ENCODE measurements at regions not wholly inside any gene's neighbourhood (a gene's known extent, or its start where the extent isn't known, plus 50 kb on each side); places are given as distances from the start of the nearest gene placed in this dataset.

DNA sequence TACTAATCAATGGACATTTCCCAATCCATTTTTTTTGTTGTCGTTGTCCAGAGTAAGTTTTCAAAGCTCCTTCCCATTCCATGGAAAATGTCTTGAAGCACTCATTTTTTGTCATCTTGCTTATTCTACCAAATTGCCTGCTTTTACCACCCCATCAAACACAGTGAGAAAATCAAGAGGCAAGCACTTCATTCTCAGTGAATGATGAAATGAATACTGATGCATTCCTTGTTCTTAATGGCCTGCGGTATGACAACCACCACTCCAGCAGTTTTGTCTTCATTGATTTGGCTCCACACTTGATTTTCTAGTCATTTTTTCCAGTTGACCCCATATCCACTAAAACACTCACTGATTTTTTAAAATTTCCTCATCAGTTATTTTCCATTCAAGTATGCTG, 193.5 kb upstream of the ANKH start:
- Histone ChIP-seq H3K36me3 (ENCODE audit: control insufficient read depth in 1 of 2, insufficient read depth in 2 of 2, low read length in 2 of 2) (no peaks in the 10 kb centered on the region), H3K4me2 (ENCODE audit: low read length) (no peak overlapping the region), H3K14ac (ENCODE audit: low read length) (no peak overlapping the region), H3K9me3 (ENCODE audit: insufficient read depth, low read depth, low read length) (peaks cover 2% of the 10 kb centered on the region), H3K4me1 (ENCODE audit: control insufficient read depth in 1 of 2, insufficient read depth in 2 of 2, low read length in 2 of 2) (no peaks in the 10 kb centered on the region), H2AFZ (ENCODE audit: insufficient read depth, low read length, poor library complexity) (no peak overlapping the region), H2BK120ac (ENCODE audit: insufficient read depth, low read length, poor library complexity) (no peak overlapping the region), H3K18ac (ENCODE audit: low read length) (no peak overlapping the region), H3K79me1 (ENCODE audit: low read length) (no peaks in the 10 kb centered on the region), H3K9ac (ENCODE audit: low read length) (no peak overlapping the region), H2AK5ac (ENCODE audit: low read length) (no peak overlapping the region), H3K23ac (ENCODE audit: low read length) (no peak overlapping the region), H4K8ac (ENCODE audit: low read depth, low read length) (no peak overlapping the region), H3K27me3 (ENCODE audit: insufficient read depth, low read length) (no peaks in the 10 kb centered on the region), H3K27ac (ENCODE audit: low read depth, low read length) (no peak overlapping the region), H3K79me2 (ENCODE audit: control insufficient read depth, insufficient read depth, low read length, poor library complexity) (no peaks in the 10 kb centered on the region), H3K4me3 (ENCODE audit: low read depth, low read length) (no peak overlapping the region), H2BK12ac (ENCODE audit: low read length) (no peak overlapping the region), H2BK5ac (ENCODE audit: low read depth, low read length, poor library complexity) (no peak overlapping the region), H4K12ac (ENCODE audit: low read depth, low read length) (no peak overlapping the region), H3K4ac (ENCODE audit: low read depth, low read length) (no peak overlapping the region), H4K91ac (ENCODE audit: low read depth, low read length) (no peak overlapping the region)
- WGBS (ENCODE audit: extremely low coverage, insufficient coverage, insufficient read length), result no CpG with 5 or more reads among the region's 2 CpGs
- no peak for DNase-seq

DNA sequence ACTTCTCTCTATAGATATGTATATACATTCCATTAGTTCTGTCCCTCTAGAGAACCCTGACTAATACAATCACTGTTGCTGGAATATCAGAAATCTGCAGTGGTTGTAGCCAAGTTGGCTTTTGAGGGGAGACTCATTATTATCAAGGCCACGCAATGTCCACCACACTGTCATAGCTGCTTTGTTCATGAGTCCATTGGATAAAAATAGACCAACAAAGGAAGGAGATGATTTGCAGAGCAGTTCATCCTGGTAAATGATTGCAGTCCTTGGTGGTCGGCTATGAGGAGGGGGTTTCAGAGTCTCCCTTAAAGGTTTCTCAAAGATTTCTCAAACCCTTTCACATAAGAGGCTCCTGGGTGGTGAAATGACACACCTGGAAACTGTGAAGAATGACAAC, 192.8 kb upstream of the ANKH start:
- Histone ChIP-seq H3K36me3 (ENCODE audit: control insufficient read depth in 1 of 2, insufficient read depth in 2 of 2, low read length in 2 of 2) (no peaks in the 10 kb centered on the region), H3K23ac (ENCODE audit: low read length) (no peak overlapping the region), H4K91ac (ENCODE audit: low read depth, low read length) (no peak overlapping the region), H2BK12ac (ENCODE audit: low read length) (no peak overlapping the region), H2AFZ (ENCODE audit: insufficient read depth, low read length, poor library complexity) (no peak overlapping the region), H3K79me1 (ENCODE audit: low read length) (no peaks in the 10 kb centered on the region), H3K4me2 (ENCODE audit: low read length) (no peak overlapping the region), H2AK5ac (ENCODE audit: low read length) (no peak overlapping the region), H3K4me1 (ENCODE audit: control insufficient read depth in 1 of 2, insufficient read depth in 2 of 2, low read length in 2 of 2) (no peaks in the 10 kb centered on the region), H3K9me3 (ENCODE audit: insufficient read depth, low read depth, low read length) (peaks cover 2% of the 10 kb centered on the region), H3K14ac (ENCODE audit: low read length) (no peak overlapping the region), H4K12ac (ENCODE audit: low read depth, low read length) (no peak overlapping the region), H2BK5ac (ENCODE audit: low read depth, low read length, poor library complexity) (no peak overlapping the region), H3K79me2 (ENCODE audit: control insufficient read depth, insufficient read depth, low read length, poor library complexity) (no peaks in the 10 kb centered on the region), H3K27me3 (ENCODE audit: insufficient read depth, low read length) (no peaks in the 10 kb centered on the region), H3K9ac (ENCODE audit: low read length) (no peak overlapping the region), H3K27ac (ENCODE audit: low read depth, low read length) (no peak overlapping the region), H3K4me3 (ENCODE audit: low read depth, low read length) (no peak overlapping the region), H3K18ac (ENCODE audit: low read length) (no peak overlapping the region), H3K4ac (ENCODE audit: low read depth, low read length) (no peak overlapping the region), H4K8ac (ENCODE audit: low read depth, low read length) (no peak overlapping the region), H2BK120ac (ENCODE audit: insufficient read depth, low read length, poor library complexity) (no peak overlapping the region)
- WGBS (ENCODE audit: extremely low coverage, insufficient coverage, insufficient read length), result no CpG with 5 or more reads among the region's 2 CpGs
- DNase-seq, result no peak

GRCh38 chr5:15056988-15057592, 185.5 kb upstream of the ANKH start:
- Histone ChIP-seq H2BK12ac (ENCODE audit: low read length) (no peak overlapping the region), H4K12ac (ENCODE audit: low read depth, low read length) (no peak overlapping the region), H3K27ac (ENCODE audit: low read depth, low read length) (no peak overlapping the region), H3K4ac (ENCODE audit: low read depth, low read length) (no peak overlapping the region), H3K4me1 (ENCODE audit: control insufficient read depth in 1 of 2, insufficient read depth in 2 of 2, low read length in 2 of 2) (no peaks in the 10 kb centered on the region), H3K27me3 (ENCODE audit: insufficient read depth, low read length) (no peaks in the 10 kb centered on the region), H4K8ac (ENCODE audit: low read depth, low read length) (no peak overlapping the region), H3K79me2 (ENCODE audit: control insufficient read depth, insufficient read depth, low read length, poor library complexity) (no peaks in the 10 kb centered on the region), H3K4me2 (ENCODE audit: low read length) (no peak overlapping the region), H2AFZ (ENCODE audit: insufficient read depth, low read length, poor library complexity) (no peak overlapping the region), H3K18ac (ENCODE audit: low read length) (no peak overlapping the region), H3K9ac (ENCODE audit: low read length) (no peak overlapping the region), H3K14ac (ENCODE audit: low read length) (no peak overlapping the region), H4K91ac (ENCODE audit: low read depth, low read length) (no peak overlapping the region), H3K4me3 (ENCODE audit: low read depth, low read length) (no peak overlapping the region), H2BK5ac (ENCODE audit: low read depth, low read length, poor library complexity) (no peak overlapping the region), H3K9me3 (ENCODE audit: insufficient read depth, low read depth, low read length) (peaks cover 2% of the 10 kb centered on the region), H2BK120ac (ENCODE audit: insufficient read depth, low read length, poor library complexity) (no peak overlapping the region), H3K79me1 (ENCODE audit: low read length) (no peaks in the 10 kb centered on the region), H3K36me3 (ENCODE audit: control insufficient read depth in 1 of 2, insufficient read depth in 2 of 2, low read length in 2 of 2) (no peaks in the 10 kb centered on the region), H3K23ac (ENCODE audit: low read length) (no peak overlapping the region), H2AK5ac (ENCODE audit: low read length) (no peak overlapping the region)
- no CpG with 5 or more reads among the region's 6 CpGs for WGBS (ENCODE audit: extremely low coverage, insufficient coverage, insufficient read length)
- no peak for DNase-seq

- no peak overlapping the region for H3K14ac ChIP-seq (ENCODE audit: low read length)
- WGBS (ENCODE audit: extremely low coverage, insufficient coverage, insufficient read length), result no CpG with 5 or more reads among the region's 3 CpGs
- no peak for DNase-seq
- no peaks in the 10 kb centered on the region for H3K36me3 ChIP-seq (ENCODE audit: control insufficient read depth in 1 of 2, insufficient read depth in 2 of 2, low read length in 2 of 2)
- H3K27ac ChIP-seq (ENCODE audit: low read depth, low read length), result no peak overlapping the region
- H3K79me2 ChIP-seq (ENCODE audit: control insufficient read depth, insufficient read depth, low read length, poor library complexity), result no peaks in the 10 kb centered on the region
- H3K4me2 ChIP-seq (ENCODE audit: low read length), result no peak overlapping the region
- H4K12ac ChIP-seq (ENCODE audit: low read depth, low read length), result no peak overlapping the region
- H3K4me1 ChIP-seq (ENCODE audit: control insufficient read depth in 1 of 2, insufficient read depth in 2 of 2, low read length in 2 of 2), result no peaks in the 10 kb centered on the region
- no peak overlapping the region for H3K4me3 ChIP-seq (ENCODE audit: low read depth, low read length)
- H3K9me3 ChIP-seq (ENCODE audit: insufficient read depth, low read depth, low read length), result no peaks in the 10 kb centered on the region
- no peak overlapping the region for H2BK12ac ChIP-seq (ENCODE audit: low read length)
- H4K91ac ChIP-seq (ENCODE audit: low read depth, low read length), result no peak overlapping the region
- no peak overlapping the region for H2BK5ac ChIP-seq (ENCODE audit: low read depth, low read length, poor library complexity)
- no peak overlapping the region for H4K8ac ChIP-seq (ENCODE audit: low read depth, low read length)
- H2AFZ ChIP-seq (ENCODE audit: insufficient read depth, low read length, poor library complexity), result no peak overlapping the region
- no peaks in the 10 kb centered on the region for H3K79me1 ChIP-seq (ENCODE audit: low read length)
- H3K9ac ChIP-seq (ENCODE audit: low read length), result no peak overlapping the region
- no peak overlapping the region for H2AK5ac ChIP-seq (ENCODE audit: low read length)
- H3K4ac ChIP-seq (ENCODE audit: low read depth, low read length), result no peak overlapping the region
- no peak overlapping the region for H3K18ac ChIP-seq (ENCODE audit: low read length)
- H3K23ac ChIP-seq (ENCODE audit: low read length), result no peak overlapping the region
- H2BK120ac ChIP-seq (ENCODE audit: insufficient read depth, low read length, poor library complexity), result no peak overlapping the region
- no peaks in the 10 kb centered on the region for H3K27me3 ChIP-seq (ENCODE audit: insufficient read depth, low read length)
Measured at GRCh38 chr5:15044521-15044920, 172.9 kb upstream of the ANKH start.
